Mesenteric fat pad (tissue), 1 donor: ENCODE measurements at regions not wholly inside any gene's neighbourhood (a gene's known extent, or its start where the extent isn't known, plus 50 kb on each side); places are given as distances from the start of the nearest gene placed in this dataset.

Experiments
- DNase-seq: peaks from one replicate; pipeline ENCODE4 v3.0.0-alpha.2; 2020; ENCODE audit warnings: low spot score
- donor health status: DM: yes; HTN: yes; CAD: no.

GRCh38 chr4:37740546-37740945 lies 54.4 kb upstream of the RELL1 start:
- no peak for DNase-seq

GRCh38 chr4:37737466-37737865 lies 51.3 kb upstream of the RELL1 start:
- DNase-seq, result no peak
